NCI-H2227 (cell line): ENCODE measurements at regions not wholly inside any gene's neighbourhood (a gene's known extent, or its start where the extent isn't known, plus 50 kb on each side); places are given as distances from the start of the nearest gene placed in this dataset.
A peak's percentile ranks its signal among the peaks of the same experiment; 100 is the strongest.
"Not testable (repeated sequence)": the region's sequence is repeated elsewhere in the genome, so short reads cannot be mapped to it uniquely, and the experiment has no call there.

ENCODE experiments used
- DNase-seq: peaks from one replicate; lab custom pipeline; 2025; ENCODE audit not compliant: unreplicated experiment; lab: John Stamatoyannopoulos, UW

DNA sequence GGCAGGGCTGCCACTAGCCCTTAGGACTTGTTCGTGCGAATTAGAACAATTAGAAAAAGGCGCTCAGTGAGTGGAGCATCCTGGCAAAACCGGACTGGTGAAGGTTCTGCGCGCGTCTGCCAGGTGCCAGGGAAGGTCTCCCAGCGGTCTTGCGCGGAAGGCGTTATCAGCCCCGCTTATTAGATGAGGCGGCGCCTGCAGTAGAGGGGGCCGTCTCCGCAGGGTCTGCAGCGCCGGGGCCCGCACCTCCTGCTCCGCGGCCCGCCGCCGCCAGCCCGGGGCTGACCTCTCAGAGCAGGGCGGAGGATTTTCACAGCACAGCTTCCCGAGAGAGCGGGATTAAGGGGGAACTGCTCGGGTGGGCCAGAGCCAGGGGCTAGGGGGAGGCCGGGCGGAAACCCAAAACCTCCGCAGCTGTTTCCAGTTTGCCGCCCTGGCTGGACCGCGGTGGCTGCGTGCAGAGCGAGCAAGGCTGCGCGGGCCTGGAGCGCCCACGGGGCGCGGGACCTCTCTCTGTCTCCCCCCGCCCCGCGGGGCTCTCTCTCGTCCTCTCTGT, 155.2 kb downstream of the FOXD2 start:
- peak; percentile 63 for DNase-seq

DNA sequence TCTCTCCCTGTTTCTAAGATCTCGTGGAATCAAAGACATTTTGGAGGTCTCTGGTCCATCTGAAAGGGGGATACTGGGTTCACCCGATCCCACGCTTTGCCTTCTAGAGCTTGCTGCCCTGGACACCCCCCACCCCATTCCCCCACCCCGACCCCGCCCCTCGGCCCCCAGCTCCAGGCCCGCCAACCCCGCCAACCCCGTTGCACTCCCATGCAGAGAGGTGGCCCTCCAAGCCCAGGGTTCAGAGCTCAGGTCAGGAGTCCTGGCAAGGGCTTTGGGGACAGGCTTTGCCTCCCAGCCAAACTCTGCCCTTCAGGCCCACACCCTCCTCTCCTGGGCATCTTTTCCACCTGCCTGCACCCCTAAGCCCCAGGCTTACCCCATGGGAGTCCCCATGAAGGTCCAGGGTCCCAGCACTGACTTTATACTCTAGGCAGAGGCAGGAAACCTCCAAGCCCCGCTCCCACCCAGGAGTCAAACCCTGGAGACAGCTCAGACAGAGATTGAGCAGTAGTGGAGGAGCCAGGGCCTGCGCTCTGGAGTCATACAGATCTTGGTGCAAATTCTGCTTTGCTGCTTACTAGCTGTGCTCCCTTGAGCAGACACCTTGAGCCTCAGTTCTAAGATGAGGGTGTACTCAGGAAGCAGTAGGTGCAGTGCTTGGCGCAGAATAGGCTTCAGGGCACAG, 155.9 kb downstream of the FOXD2 start:
- no peak for DNase-seq

DNA sequence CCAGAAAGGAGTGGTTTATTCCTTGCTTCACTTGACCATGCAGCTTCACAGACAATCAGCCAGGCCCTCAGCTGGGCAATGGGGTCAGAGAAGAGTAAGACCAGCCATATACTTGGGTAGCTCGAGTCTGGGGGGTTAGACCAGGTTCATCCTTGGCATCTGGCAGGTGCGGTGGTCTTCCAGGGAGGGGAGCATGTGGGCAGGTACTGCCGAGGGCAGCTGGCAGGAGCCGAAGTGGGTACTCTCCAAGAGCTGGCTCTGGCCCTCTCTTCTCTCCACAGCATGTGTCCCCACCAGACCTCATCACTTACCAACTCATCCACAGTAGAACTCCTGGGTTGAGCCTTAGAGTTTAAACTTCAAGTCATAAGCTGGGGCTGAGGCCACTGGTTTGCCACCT, 156.8 kb downstream of the FOXD2 start:
- no peak for DNase-seq

DNA sequence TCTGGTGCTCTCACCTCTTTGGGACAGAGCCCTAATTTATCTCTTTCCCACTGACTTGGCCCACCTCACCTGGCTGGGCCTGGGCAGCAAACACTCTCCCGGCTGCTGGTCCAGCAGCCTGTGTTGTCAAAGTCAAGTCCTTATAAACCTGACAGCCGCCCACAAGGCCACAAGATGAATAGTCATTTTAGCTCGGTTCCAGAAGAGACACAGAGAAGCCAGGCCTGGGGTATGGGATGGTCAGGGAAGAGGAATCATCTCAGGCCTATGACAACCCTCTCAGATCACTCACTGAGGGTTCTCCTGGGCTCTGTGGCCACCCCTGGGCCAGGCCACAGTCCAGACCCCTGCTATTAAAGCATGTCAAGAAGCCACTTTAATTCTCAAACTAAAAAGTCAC, 158.5 kb downstream of the FOXD2 start:
- no peak for DNase-seq

DNA sequence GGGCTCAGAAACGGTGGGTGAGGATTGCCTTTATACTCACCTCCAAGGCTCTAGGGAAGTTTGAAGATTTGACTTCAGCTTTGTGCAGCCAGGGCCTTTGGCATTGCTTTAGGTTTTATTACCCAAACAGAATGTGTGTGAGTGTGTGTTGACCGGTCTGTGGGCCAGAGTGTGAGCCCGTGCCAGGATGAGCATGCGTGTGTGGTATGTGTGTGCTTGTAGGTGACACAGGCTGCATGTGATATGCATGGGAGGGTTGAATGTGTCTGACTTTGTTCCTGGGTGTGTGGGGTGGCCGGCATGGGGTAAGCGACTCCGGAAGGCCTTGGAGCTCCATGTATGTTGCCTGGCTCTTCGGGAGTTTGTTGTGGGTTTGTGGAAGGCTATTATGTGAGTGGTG, 160.5 kb downstream of the FOXD2 start:
- no peak for DNase-seq

DNA sequence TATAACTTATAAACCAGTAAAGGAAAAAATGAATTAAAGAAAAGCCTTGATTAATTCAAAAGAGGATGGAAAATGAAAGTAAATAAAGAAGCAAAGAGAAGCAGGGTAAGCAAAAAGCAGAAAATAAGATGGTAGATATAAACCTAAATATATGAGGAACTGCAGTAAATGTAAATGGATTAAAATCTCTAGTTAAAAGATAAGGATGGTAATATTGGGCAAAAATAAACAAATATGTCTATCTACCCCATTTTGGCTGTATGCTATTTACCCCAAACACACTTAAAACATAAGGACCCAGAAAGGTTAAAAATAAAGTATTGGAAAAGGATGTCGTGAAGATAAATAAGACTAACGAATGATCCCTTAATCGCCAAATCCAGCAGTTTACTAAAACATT, 161.9 kb downstream of the FOXD2 start:
- DNase-seq: no peak

DNA sequence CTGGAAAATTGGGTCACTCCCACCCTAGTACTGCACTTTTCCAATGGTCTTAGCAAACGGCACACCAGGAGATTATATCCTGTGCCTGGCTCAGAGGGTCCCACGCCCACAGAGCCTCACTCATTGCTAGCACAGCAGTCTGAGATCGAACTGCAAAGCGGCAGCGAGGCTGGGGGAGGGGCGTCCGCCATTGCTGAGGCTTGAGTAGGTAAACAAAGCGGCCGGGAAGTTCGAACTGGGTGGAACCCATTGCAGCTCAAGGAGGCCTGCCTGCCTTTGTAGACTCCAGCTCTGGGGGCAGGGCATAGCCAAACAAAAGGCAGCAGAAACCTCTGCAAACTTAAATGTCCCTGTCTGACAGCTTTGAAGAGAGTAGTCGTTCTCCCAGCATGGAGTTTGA, 164.6 kb downstream of the FOXD2 start:
- not testable (repeated sequence) for DNase-seq

DNA sequence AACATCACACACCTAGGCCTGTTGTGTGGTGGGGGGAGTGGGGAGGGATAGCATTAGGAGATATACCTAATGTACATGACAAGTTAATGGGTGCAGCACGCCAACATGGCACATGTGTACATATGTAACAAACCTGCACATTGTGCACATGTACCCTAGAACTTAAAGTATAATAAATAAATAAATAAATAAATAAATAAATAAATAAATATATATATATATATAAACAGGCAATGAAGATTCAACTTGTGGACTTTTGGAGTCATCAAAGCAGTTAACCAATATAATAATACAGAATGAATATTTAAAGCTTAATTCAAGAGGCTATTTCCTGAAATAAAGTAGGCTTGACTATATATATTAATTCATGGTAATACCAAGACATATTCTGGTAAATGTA, 167.0 kb downstream of the FOXD2 start:
- DNase-seq: not testable (repeated sequence)

DNA sequence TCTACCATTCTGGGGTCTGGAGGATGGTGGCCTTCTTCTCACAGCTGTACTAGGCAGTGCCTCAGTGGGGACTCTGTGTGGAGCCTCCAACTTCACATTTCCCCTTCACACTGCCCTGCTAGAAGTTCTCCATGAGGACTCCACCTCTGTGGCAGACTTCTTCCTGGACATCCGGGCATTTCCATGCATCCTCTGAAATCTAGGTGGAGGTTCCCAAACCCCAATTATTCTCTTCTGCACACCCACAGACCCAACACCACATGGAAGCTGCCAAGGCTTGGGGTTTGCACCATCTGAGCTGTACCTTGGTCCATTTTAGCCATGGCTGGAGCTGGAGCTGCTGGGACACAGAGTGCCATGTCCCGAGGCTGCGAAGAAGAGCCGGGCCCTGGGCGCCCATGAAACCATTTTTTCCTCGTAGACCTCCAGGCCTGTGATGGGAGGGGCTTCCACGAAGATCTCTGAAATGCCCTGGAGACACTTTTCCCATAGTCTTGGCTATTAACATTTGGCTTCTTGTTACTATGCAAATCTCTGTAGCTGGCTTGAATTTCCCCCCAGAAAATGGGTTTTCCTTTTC, 170.5 kb downstream of the FOXD2 start:
- DNase-seq: no peak

DNA sequence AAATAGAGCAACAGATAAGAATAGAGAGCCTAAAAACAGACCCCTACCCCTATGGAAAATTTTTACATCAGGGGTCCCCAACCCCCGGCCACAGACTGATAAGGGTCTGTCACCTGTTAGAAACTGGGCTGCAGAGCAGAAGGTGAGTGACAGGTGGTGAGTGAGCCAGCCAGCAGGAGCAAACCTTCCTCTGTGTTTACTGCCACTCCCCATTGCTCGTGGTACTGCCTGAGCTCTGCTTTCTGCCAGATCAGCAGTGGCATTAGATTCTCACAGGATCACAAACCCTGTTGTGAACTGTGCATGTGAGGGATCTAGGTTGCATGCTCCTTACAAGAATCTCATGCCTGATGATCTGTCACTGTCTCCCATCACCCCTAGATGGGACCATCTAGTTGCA, 174.1 kb downstream of the FOXD2 start:
- DNase-seq: no peak

DNA sequence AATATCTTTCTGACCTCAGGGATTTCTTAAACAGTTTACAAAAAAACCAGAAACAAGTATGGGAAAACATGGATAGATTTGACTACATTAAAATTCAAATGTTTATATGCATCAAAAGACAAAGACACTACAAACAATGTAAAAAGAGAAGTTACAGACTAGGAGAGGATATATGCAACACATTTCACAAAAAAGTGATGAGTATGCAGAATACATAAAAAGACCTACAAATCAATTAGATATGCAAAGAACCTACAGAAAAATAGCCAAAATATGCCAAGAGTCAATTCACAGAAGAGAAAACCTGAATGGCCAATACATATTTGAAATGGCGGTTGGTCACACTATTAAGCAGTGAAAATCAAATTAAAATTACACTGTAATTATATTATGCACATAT, 175.0 kb downstream of the FOXD2 start:
- no peak for DNase-seq

DNA sequence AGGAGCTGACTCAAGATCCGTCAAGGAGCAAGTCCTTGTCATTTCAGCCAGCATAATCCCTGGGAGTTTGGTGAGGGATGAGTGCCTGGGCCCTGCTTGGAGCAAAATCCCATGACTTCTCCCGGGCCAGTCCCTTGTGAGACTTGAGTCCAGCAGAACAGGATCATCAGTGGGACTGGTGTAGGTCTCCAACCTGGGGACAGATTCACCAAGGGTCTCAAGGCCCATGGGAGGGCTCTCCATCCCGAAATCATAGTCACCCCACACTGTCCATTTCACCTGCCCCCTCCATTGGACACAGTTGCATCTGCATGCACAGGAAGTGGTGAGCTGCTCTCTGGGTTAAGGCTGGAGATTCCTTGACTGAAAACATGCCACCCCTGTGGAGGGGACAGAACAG, 178.2 kb downstream of the FOXD2 start:
- no peak for DNase-seq

DNA sequence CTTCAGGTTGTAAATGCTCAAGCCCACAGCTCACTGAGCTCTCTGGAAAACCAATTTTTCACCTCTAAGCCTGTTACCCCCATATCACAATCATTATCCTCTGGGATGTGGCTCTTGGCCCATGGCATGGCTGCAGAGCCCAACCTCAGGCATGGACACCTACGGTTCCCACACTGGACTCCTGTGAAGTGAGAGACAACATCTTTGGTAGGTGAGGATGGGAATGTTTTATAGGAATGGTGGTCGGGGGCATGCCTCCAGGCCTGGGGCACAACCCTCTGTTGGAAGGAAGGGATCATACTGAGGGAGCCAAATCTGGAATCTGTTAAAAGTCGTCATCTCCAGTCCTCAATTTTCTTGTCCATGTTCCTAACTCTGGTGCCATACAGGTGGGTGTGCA, 179.1 kb downstream of the FOXD2 start:
- no peak for DNase-seq

DNA sequence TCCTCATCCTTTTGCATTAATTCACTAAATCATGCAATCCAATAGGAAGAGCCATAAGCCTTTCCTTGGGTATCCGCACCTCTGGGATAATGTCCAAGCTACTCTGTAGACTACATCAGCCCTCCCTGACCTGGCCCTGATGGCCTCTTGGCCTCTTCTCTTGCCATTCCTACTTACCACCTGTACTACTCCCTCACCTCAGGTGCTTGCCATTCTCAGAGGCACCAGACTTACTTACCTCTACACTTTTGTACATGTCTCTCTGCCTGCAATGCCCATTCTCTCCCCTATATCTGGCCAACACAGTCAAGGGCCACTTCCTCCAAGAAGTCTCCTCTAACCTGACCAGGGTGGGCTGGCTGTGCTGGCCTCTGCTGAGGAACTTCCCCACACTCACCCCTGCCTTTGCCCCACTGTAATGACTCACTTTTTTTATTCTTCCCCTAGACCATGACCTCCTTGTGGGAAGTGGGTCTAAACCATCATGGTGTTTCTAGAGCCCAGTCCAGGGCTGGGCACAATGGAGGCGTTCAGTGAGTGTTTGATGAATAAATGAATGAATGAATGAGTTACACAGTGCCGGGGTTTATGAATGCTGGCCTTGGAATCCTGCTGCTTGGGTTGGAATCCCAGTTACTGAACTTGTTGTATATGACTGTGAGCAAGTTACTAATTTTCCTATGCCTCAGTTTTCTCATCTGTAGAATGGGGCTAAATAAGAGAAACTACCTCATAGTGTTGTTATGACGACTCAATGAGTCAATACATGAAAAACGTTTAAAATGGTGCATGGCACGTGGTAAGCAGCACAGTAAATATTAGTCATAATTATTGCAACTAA, 179.8 kb downstream of the FOXD2 start:
- no peak for DNase-seq

DNA sequence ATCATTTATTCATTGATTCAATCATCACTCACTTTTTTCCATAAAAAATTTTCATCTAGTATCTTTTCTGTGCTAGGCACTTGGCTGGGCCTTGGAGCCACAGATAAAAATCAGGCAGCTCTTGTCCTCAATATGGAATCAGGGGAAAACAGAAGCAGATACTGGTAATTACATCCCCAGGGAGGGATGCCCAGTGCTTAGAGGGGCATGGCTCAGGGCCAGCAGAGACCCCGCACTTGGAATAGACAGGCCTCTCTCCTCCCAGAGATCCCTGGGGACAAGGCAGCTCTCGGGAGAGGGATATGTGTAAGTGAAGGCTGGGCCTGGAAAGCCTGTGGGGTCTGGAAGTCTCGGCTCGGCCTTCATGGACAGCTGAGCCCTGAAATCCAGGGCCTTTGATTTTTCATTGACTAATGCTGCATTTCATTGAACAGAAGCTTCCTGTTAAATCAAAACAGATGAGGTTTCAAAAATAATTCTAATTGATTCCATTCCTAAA, 180.4 kb downstream of the FOXD2 start:
- DNase-seq: no peak

DNA sequence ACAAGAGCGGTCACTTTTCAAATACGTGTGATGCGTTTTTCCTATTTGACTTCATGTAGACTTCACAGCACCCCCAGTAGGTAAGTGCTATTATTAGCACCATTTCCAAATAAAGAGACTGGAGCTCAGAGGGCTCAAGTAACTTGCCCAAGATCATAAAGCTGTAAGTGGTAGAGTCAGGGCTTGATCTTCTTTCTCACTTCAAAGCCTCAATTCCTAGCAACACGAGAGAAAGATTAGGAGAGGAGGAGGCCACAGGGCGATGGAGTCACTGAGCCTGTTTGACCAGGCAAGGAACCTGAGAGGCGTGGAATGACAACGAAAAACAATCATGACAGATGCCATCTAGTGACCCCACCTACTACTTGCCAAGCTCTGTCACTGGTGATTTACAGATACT, 181.0 kb downstream of the FOXD2 start:
- no peak for DNase-seq

DNA sequence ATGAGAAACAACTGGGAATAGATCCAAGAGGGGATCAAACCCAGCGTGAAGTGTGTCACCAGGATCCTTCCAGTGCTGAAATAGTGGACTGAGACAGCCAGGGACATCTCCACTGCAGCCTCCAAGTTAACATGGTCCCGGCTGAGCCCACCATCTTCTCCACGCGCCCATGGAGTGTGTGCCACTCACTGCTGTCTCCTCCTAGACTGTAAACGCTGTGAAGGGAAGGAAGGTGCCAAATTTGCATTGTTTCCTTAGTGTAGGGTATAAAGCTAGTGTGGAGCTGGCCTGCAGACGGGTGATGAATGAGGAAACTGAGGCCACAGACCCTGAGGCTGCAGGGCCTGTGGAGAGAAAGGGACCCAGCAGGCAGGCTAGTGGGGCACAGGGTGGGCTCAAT, 183.6 kb downstream of the FOXD2 start:
- DNase-seq: no peak

DNA sequence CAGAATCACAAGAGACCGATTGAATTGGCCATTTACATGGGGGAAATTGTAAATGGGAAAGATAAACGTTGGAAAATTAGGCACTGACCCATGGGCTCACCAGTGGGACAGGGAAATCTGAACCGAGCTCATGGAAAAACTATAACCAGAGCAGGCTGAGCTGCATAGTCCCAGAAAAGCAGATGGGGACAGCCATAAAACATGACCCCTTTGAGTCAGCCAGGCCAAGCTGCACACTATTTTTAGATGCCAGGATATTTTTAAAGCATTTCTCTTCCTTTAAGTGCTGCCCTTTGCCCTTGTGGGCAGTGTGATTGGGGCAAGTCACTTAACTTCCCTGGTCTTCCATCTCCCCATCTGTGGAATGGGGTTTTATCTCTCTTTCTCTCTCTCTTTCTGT, 184.1 kb downstream of the FOXD2 start:
- no peak for DNase-seq

DNA sequence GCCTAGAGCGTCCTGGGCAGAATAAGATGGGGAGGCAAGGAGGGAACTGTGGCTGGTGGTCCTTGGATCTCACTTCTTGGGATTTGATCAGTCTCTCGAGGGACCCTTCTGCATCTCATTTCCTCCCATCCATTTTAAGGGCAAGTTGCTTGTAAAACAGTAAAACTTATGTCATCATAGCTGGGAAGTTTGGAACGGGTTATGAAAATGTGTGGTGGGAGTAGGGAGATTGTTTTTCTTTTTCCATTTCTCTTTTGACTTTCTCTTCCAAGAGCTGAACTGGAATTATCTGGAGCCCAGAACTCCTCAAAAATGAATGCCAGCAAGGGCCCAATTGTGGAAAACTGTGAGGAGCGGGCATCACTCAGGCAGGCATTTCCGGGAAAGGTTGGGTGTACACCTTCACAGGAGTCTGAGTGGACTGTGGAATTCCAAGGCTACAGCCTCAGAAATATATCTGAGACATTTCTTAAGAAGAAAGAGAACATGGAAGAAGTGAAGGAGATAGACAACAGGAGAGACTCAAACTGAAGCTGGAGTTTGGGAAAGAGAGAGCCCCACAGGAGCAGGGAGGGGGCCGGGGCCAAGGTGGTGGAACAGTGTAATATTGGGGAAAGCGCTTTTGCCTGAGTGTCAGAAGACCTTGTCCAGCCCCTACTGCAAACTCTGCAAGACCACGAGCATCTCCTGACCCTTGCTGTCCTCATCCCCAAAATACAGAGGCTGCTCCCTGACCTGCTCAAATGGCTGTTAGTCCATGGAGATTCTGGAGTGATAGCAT, 185.1 kb downstream of the FOXD2 start:
- DNase-seq: no peak

DNA sequence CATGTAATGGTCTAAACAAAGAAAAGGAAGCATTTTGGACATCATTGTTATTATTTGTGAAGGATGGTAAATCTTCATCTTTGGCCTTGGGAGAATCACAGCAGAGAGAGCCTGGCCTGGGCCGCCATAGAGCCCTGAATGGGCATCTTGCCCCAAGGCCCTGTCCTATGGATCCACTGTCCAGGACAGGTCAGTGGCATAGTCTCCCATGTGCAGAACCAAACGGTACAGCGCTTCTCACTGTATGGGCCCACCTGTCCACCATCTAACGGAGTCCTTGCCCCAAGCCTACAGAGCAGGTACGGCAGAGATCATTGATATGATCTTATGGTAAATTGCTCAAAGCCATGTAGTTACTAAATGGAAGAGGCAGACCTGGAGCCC, 185.7 kb downstream of the FOXD2 start:
- DNase-seq: no peak

DNA sequence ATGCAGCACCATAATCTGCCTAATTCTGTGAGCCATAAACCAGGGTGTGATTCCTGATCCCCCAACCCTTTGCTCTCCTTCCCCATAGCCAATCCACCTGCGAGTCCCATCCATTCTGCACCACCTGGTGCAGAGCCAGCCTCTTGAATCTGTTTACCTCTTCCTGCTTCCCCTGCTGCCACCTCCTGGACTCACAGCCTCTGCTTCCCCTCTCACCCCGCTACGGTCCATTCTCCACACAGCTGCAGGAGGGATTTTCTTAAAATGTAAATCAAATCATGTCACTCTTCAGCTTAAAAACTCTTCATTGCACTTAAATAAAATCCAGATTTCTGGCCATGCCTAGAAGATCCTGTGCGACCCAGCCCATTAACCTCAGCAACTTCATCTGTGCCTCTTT, 186.7 kb downstream of the FOXD2 start:
- no peak for DNase-seq
